Heart left ventricle (tissue), 16 donors: ENCODE measurements at regions not wholly inside any gene's neighbourhood (a gene's known extent, or its start where the extent isn't known, plus 50 kb on each side); places are given as distances from the start of the nearest gene placed in this dataset.

ENCODE experiments used
- ATAC-seq, 4 donors: fragments of 200-7000 bp; cut with Tn5 transposase; one replicate each; pipeline ENCODE4 v1.9.1; 2020 to 2022; ENCODE audit warnings: moderate library complexity in 4 of 4, mild to moderate bottlenecking in 3 of 4, moderate number of reproducible peaks in 1 of 4
- DNase-seq, 5 donors: peaks; one replicate each; pipeline ENCODE4 v3.0.0-alpha.2; 2020
- H3K27ac ChIP-seq, 12 donors: fragments of 200-600 bp; sonication (generic) in 4 of 12; one replicate each; pipeline versions ENCODE4 v1.5.0 to v1.8.0; 2016 to 2022; ENCODE audit warnings: mild to moderate bottlenecking in 2 of 12
- H3K27me3 ChIP-seq, 9 donors: fragments of 200-600 bp; sonication (generic) in 2 of 9; one replicate each; pipeline versions ENCODE4 v1.5.1 to v1.8.0; 2016 to 2022; ENCODE audit warnings: mild to moderate bottlenecking in 3 of 9
- H3K36me3 ChIP-seq, 9 donors: fragments of 200-600 bp; sonication (generic) in 2 of 9; one replicate each; pipeline versions ENCODE4 v1.5.0 to v1.8.0; 2018 to 2022; ENCODE audit warnings: mild to moderate bottlenecking in 2 of 9
- H3K4me1 ChIP-seq, 12 donors: fragments of 200-600 bp; sonication (generic) in 4 of 12; one replicate each; pipeline versions ENCODE4 v1.5.0 to v1.8.0; 2016 to 2022; ENCODE audit warnings: mild to moderate bottlenecking in 3 of 12
- H3K4me3 ChIP-seq, 12 donors: fragments of 200-600 bp; sonication (generic) in 4 of 12; one replicate each; pipeline versions ENCODE4 v1.5.0 to v1.8.0; 2017 to 2022; ENCODE audit warnings: mild to moderate bottlenecking in 9 of 12, moderate library complexity in 4 of 12
- H3K9me3 ChIP-seq, 12 donors: fragments of 200-600 bp; sonication (generic) in 4 of 12; one replicate each; pipeline versions ENCODE4 v1.5.0 to v1.8.0; 2016 to 2022; ENCODE audit warnings: mild to moderate bottlenecking in 1 of 12
- POLR2A ChIP-seq, 2 donors: fragments of 450-650 bp; IDR thresholded peaks; one replicate each; pipeline ENCODE4 v1.6.1; 2017; ENCODE audit warnings: antibody characterized with exemption in 2 of 2, mild to moderate bottlenecking in 2 of 2, moderate library complexity in 2 of 2
- WGBS, 4 donors: extraction: QIAGEN DNeasy Blood & Tissue Kit in 2 of 4; methylation state at CpG; one replicate each; pipeline versions ENCODE4 v1.1.5 to v1.1.7; 2013 to 2018; 5-methylcytosine and 5-hydroxymethylcytosine counted together
- intact Hi-C, 10 donors: fragments of 100-400 bp; cut with DNase I; formaldehyde crosslinking; loops; one replicate each; pipeline versions ENCODE4 v1.11.1 to v1.14.2; 2022
- TF ChIP-seq, protein P1 (sequence below), 12 donors: fragments of 200-600 bp; sonication (generic) in 4 of 12; IDR thresholded peaks; one replicate each; pipeline versions ENCODE4 v1.5.0 to v1.8.0; 2018 to 2022; ENCODE audit warnings: antibody characterized with exemption in 12 of 12, mild to moderate bottlenecking in 5 of 12
- donor health status: ischemic (EF 13 %, LVEDD 7.1; RV severe dilation, severe dysfunction).
- donor health status: healthy with polysubstance abuse.
- donor health status: DM: no; HTN: yes; CAD: no.
- donor health status: DM: no; HTN: no; CAD: no.
- donor health status: ischemic (EF 25% LVEDD 6.9; RV normal size, moderate dysfunction).
- donor health status: ischemic (EF 25% LVEDD 5.7; RV mildly dilated, moderate dysfunction).
- donor health status: healthy.
- donor health status: DM: yes; HTN: yes; CAD: no.
- donor health status: ischemic (EF 35%, LVEDD 5.7; RV mildly dilated, moderate dysfunction).
- donor health status: nonischemic (EF 11% LVEDD 7.7; RV severe dilation, severe dysfunction).
- donor health status: DM: yes; HTN: yes; CAD: no.
- donor health status: PGD.
- donor health status: ischemic (EF 29% LVEDD 5.4; RV normal size, mild dysfunction).
- donor health status: nonischemic (EF 23%, LVEDD 6.1; RV moderate dilation, normal function).

- DNase-seq = no peak
- ATAC-seq = no peak
- Histone ChIP-seq H3K4me1 (no peaks in the 10 kb centered on the region), H3K4me3 (no peak overlapping the region), H3K9me3 (no peaks in the 10 kb centered on the region), H3K27me3 (peaks cover 0 to 2% (median 0%) of the 10 kb centered on the region in 9 donors), H3K36me3 (no peaks in the 10 kb centered on the region), H3K27ac (no peak overlapping the region)
- intact Hi-C loops = loop anchor here in 1 of 10 donors (10.0 kb wide), 1 partner anchor 61 kb away; no protein-coding TSS in a partner anchor
- TF ChIP-seq POLR2A (IDR thresholded peaks at IDR 0.05) = no peak
- TF ChIP-seq, protein P1, sequence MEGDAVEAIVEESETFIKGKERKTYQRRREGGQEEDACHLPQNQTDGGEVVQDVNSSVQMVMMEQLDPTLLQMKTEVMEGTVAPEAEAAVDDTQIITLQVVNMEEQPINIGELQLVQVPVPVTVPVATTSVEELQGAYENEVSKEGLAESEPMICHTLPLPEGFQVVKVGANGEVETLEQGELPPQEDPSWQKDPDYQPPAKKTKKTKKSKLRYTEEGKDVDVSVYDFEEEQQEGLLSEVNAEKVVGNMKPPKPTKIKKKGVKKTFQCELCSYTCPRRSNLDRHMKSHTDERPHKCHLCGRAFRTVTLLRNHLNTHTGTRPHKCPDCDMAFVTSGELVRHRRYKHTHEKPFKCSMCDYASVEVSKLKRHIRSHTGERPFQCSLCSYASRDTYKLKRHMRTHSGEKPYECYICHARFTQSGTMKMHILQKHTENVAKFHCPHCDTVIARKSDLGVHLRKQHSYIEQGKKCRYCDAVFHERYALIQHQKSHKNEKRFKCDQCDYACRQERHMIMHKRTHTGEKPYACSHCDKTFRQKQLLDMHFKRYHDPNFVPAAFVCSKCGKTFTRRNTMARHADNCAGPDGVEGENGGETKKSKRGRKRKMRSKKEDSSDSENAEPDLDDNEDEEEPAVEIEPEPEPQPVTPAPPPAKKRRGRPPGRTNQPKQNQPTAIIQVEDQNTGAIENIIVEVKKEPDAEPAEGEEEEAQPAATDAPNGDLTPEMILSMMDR (IDR thresholded peaks at IDR 0.05) = no peak
- 91 to 98% (median 95%) methylated on average over 1 of the region's 1 CpG for WGBS, 4 donors
Measured at GRCh38 chr7:25515633-25516275, 287.5 kb upstream of the NPVF start.

DNA sequence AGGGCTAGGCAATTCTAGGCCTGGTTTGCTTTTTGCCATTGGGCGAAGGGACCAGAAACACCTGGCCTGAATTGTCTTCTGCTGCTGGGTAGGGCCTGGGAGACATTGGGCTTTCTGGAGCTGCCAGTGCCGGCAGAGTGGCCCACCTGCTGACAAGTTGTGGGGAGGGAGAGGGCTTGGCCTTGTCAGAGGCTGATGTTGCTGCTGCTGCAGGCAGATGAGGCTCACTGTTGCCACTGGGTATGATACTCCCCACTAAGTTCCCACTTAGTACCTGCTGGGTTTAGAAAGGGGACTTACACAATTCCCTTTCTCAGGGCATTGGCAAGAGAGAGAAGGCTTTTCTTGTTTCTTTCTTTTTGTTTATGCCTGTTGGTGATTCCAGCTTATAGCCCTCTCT, 289.6 kb upstream of the NPVF start:
- ATAC-seq (no peak), DNase-seq (no peak)
- peaks cover 0 to 2% (median 0%) of the 10 kb centered on the region in 9 donors for H3K27me3 ChIP-seq
- no peak overlapping the region for H3K4me3 ChIP-seq
- H3K9me3 ChIP-seq = no peaks in the 10 kb centered on the region
- 56 to 93% (median 89%) methylated on average over 1 to 2 of the region's 2 CpGs for WGBS, 4 donors
- no peak for TF ChIP-seq POLR2A (IDR thresholded peaks at IDR 0.05)
- TF ChIP-seq, protein P1 (IDR thresholded peaks at IDR 0.05) = no peak
- H3K36me3 ChIP-seq = no peaks in the 10 kb centered on the region
- intact Hi-C loops = loop anchor here in 1 of 10 donors (10.0 kb wide), 1 partner anchor 63 kb away; no protein-coding TSS in a partner anchor
- no peaks in the 10 kb centered on the region for H3K4me1 ChIP-seq
- no peak overlapping the region for H3K27ac ChIP-seq

GRCh38 chr7:25520017-25520416, 291.7 kb upstream of the NPVF start:
- TF ChIP-seq, protein P1 (IDR thresholded peaks at IDR 0.05) = no peak
- no peak for TF ChIP-seq POLR2A (IDR thresholded peaks at IDR 0.05)
- H3K27me3 ChIP-seq = peaks cover 0 to 2% (median 0%) of the 10 kb centered on the region in 9 donors
- DNase-seq = no peak
- ATAC-seq = no peak
- no peak overlapping the region for H3K27ac ChIP-seq
- no peaks in the 10 kb centered on the region for H3K9me3 ChIP-seq
- H3K4me3 ChIP-seq = no peak overlapping the region
- 40 to 53% (median 48%) methylated on average over 5 of the region's 5 CpGs for WGBS, 4 donors
- no peaks in the 10 kb centered on the region for H3K4me1 ChIP-seq
- H3K36me3 ChIP-seq = no peaks in the 10 kb centered on the region
- intact Hi-C loops = no loop called here

DNA sequence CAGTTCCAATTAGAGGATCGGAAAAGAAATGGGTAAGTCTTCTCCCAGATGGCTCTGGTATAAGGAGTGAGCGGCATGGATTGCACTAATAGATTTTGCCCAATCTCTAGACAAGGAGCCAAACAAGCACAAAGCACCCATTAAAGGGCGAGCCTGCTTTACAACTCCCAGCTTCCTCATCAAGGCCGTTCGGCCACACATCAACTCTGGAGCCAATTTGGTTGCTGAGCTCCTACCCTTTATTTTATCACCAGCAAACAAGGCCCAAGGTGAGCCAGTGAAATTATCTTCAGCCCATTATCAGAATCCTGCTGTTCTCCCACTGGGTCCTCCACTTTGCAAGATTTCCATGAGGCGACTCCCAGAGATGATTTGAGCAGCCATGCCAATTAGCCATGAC, 292.2 kb upstream of the NPVF start:
- Histone ChIP-seq H3K36me3 (no peaks in the 10 kb centered on the region), H3K4me3 (no peak overlapping the region), H3K4me1 (no peaks in the 10 kb centered on the region), H3K27ac (no peak overlapping the region), H3K9me3 (no peaks in the 10 kb centered on the region), H3K27me3 (peaks cover 0 to 2% (median 0%) of the 10 kb centered on the region in 9 donors)
- intact Hi-C loops = no loop called here
- TF ChIP-seq, protein P1 (IDR thresholded peaks at IDR 0.05) = no peak
- TF ChIP-seq POLR2A (IDR thresholded peaks at IDR 0.05) = no peak
- DNase-seq (no peak), ATAC-seq (no peak)
- 79 to 97% (median 92%) methylated on average over 6 of the region's 6 CpGs for WGBS, 4 donors
